ENCODE measurements at regions not wholly inside any gene's neighbourhood (a gene's known extent, or its start where the extent isn't known, plus 50 kb on each side); places are given as distances from the start of the nearest gene placed in this dataset.

- H3K27ac ChIP-seq: no peak overlapping the region
- no peaks in the 10 kb centered on the region for H3K4me1 ChIP-seq
- no peak for TF ChIP-seq POLR2AphosphoS5 (IDR thresholded peaks at IDR 0.05)
- no peak for TF ChIP-seq CTCF (IDR thresholded peaks at IDR 0.05)
- no peak for TF ChIP-seq POLR2A (IDR thresholded peaks at IDR 0.05)
- H3K27me3 ChIP-seq: no peaks in the 10 kb centered on the region
- DNase-seq (ENCODE audit: low spot score in 2 of 2): no peak
- intact Hi-C loops (cut with DNase I; ENCODE audit: low total_unique reads): no loop called here
- no peaks in the 10 kb centered on the region for H3K36me3 ChIP-seq
- H3K4me3 ChIP-seq: no peak overlapping the region
- no peaks in the 10 kb centered on the region for H3K9me3 ChIP-seq
These were observed 660.3 kb downstream of the ISL1 start for GRCh38 chr5:52043543-52043942.

GRCh38 chr5:52051759-52052158, 668.5 kb downstream of the ISL1 start:
- intact Hi-C loops (cut with DNase I; ENCODE audit: low total_unique reads): no loop called here
- H3K9me3 ChIP-seq: no peaks in the 10 kb centered on the region
- H3K27ac ChIP-seq: no peak overlapping the region
- DNase-seq (ENCODE audit: low spot score in 2 of 2): no peak
- no peaks in the 10 kb centered on the region for H3K4me1 ChIP-seq
- no peaks in the 10 kb centered on the region for H3K27me3 ChIP-seq
- TF ChIP-seq POLR2AphosphoS5 (IDR thresholded peaks at IDR 0.05) (no peak), POLR2A (IDR thresholded peaks at IDR 0.05) (no peak), CTCF (IDR thresholded peaks at IDR 0.05) (no peak)
- H3K36me3 ChIP-seq: no peaks in the 10 kb centered on the region
- no peak overlapping the region for H3K4me3 ChIP-seq

GRCh38 chr5:52063186-52063585, 679.9 kb downstream of the ISL1 start:
- DNase-seq (ENCODE audit: low spot score in 2 of 2): no peak
- TF ChIP-seq POLR2AphosphoS5 (IDR thresholded peaks at IDR 0.05) (no peak), POLR2A (IDR thresholded peaks at IDR 0.05) (no peak), CTCF (IDR thresholded peaks at IDR 0.05) (no peak)
- Histone ChIP-seq H3K9me3 (peaks cover 0 to 14% of the 10 kb centered on the region in 2 donors), H3K27me3 (no peaks in the 10 kb centered on the region), H3K4me1 (no peaks in the 10 kb centered on the region), H3K27ac (no peak overlapping the region), H3K36me3 (no peaks in the 10 kb centered on the region), H3K4me3 (no peak overlapping the region)
- intact Hi-C loops (cut with DNase I; ENCODE audit: low total_unique reads): no loop called here

GRCh38 chr5:52065182-52065581, 681.9 kb downstream of the ISL1 start:
- no peak overlapping the region for H3K27ac ChIP-seq
- DNase-seq (ENCODE audit: low spot score in 2 of 2): no peak
- H3K4me1 ChIP-seq: no peaks in the 10 kb centered on the region
- H3K9me3 ChIP-seq: peaks cover 0 to 10% of the 10 kb centered on the region in 2 donors
- no peaks in the 10 kb centered on the region for H3K27me3 ChIP-seq
- no peak overlapping the region for H3K4me3 ChIP-seq
- H3K36me3 ChIP-seq: no peaks in the 10 kb centered on the region
- TF ChIP-seq CTCF (IDR thresholded peaks at IDR 0.05): no peak
- no peak for TF ChIP-seq POLR2AphosphoS5 (IDR thresholded peaks at IDR 0.05)
- TF ChIP-seq POLR2A (IDR thresholded peaks at IDR 0.05): no peak
- intact Hi-C loops (cut with DNase I; ENCODE audit: low total_unique reads): no loop called here

- H3K9me3 ChIP-seq: peaks cover 0 to 10% of the 10 kb centered on the region in 2 donors
These were observed 686.7 kb downstream of the ISL1 start for GRCh38 chr5:52069997-52070396.

More at GRCh38 chr5:52069997-52070396, 686.7 kb downstream of the ISL1 start:
- Histone ChIP-seq H3K4me1 (no peaks in the 10 kb centered on the region), H3K27me3 (no peaks in the 10 kb centered on the region), H3K27ac (no peak overlapping the region), H3K4me3 (no peak overlapping the region), H3K36me3 (no peaks in the 10 kb centered on the region)
- TF ChIP-seq POLR2A (IDR thresholded peaks at IDR 0.05): no peak
- TF ChIP-seq POLR2AphosphoS5 (IDR thresholded peaks at IDR 0.05): no peak
- no peak for TF ChIP-seq CTCF (IDR thresholded peaks at IDR 0.05)
- no peak for DNase-seq (ENCODE audit: low spot score in 2 of 2)
- intact Hi-C loops (cut with DNase I; ENCODE audit: low total_unique reads): loop anchor here (5.0 kb wide), 1 partner anchor 1083 kb away; no protein-coding TSS in a partner anchor
